Hepatocyte (in vitro differentiated cells): ENCODE measurements at regions not wholly inside any gene's neighbourhood (a gene's known extent, or its start where the extent isn't known, plus 50 kb on each side); places are given as distances from the start of the nearest gene placed in this dataset.

ENCODE experiments used
- DNase-seq: peaks from one replicate; pipeline ENCODE4 v3.0.0-alpha.2; 2016; ENCODE audit warnings: low spot score
- H2AFZ ChIP-seq: fragments of 200-600 bp; sonication (generic); 2 replicates; pipeline ENCODE4 v1.6.0; 2016; ENCODE audit warnings: antibody characterized with exemption, mild to moderate bottlenecking
- H3K27ac ChIP-seq: fragments of 200-600 bp; sonication (generic); 2 replicates; pipeline ENCODE4 v1.5.1; 2016; ENCODE audit warnings: mild to moderate bottlenecking
- H3K27me3 ChIP-seq: fragments of 200-600 bp; sonication (generic); 2 replicates; pipeline ENCODE4 v1.6.1; 2016
- H3K36me3 ChIP-seq: fragments of 200-600 bp; sonication (generic); replicated peaks from 2 replicates; pipeline ENCODE4 v1.5.1; 2016; ENCODE audit warnings: low read depth; ENCODE audit not compliant: insufficient read depth
- H3K4me1 ChIP-seq: fragments of 200-600 bp; sonication (generic); 2 replicates; pipeline ENCODE4 v1.5.1; 2016; ENCODE audit warnings: mild to moderate bottlenecking, moderate library complexity; ENCODE audit not compliant: insufficient read depth
- H3K4me2 ChIP-seq: fragments of 200-600 bp; sonication (generic); 2 replicates; pipeline ENCODE4 v1.6.0; 2016
- H3K4me3 ChIP-seq: fragments of 200-600 bp; sonication (generic); 2 replicates; pipeline ENCODE4 v1.5.1; 2016; ENCODE audit warnings: mild to moderate bottlenecking
- H3K79me2 ChIP-seq: fragments of 200-600 bp; sonication (generic); 2 replicates; pipeline ENCODE4 v1.6.0; 2017; ENCODE audit warnings: mild to moderate bottlenecking
- H3K9me2 ChIP-seq: fragments of 200-600 bp; sonication (generic); replicated peaks from 2 replicates; pipeline ENCODE4 v1.6.0; 2017; ENCODE audit warnings: mild to moderate bottlenecking; ENCODE audit not compliant: insufficient read depth
- H3K9me3 ChIP-seq: fragments of 200-600 bp; sonication (generic); 2 replicates; pipeline ENCODE4 v1.5.1; 2016; ENCODE audit warnings: low read depth, mild to moderate bottlenecking
- H4K20me1 ChIP-seq: fragments of 200-600 bp; sonication (generic); 2 replicates; pipeline ENCODE4 v1.6.0; 2016; ENCODE audit warnings: mild to moderate bottlenecking; ENCODE audit not compliant: insufficient read depth, poor library complexity, severe bottlenecking
- CTCF ChIP-seq: fragments of 200-600 bp; sonication (generic); IDR thresholded peaks from 2 replicates; pipeline ENCODE4 v1.5.1; 2016; ENCODE audit warnings: antibody characterized with exemption, mild to moderate bottlenecking; ENCODE audit not compliant: poor library complexity
- EZH2 ChIP-seq: fragments of 200-600 bp; sonication (generic); IDR thresholded peaks from 2 replicates; pipeline ENCODE4 v1.6.1; 2016; ENCODE audit warnings: antibody characterized with exemption, mild to moderate bottlenecking, borderline replicate concordance
- EZH2phosphoT487 ChIP-seq: fragments of 200-600 bp; sonication (generic); IDR thresholded peaks from one replicate; pipeline ENCODE4 v1.6.1; 2018; ENCODE audit warnings: antibody characterized with exemption, mild to moderate bottlenecking, low read depth, moderate library complexity; ENCODE audit not compliant: unreplicated experiment, severe bottlenecking
- WGBS: methylation state at CpG from one replicate; pipeline ENCODE4 v1.1.6; 2016; ENCODE audit warnings: low lambda C conversion rate; ENCODE audit errors: missing lambda C conversion rate; 5-methylcytosine and 5-hydroxymethylcytosine counted together

GRCh38 chr5:133730866-133731265 is 118.5 kb upstream of the FSTL4 start:
- H3K27ac ChIP-seq = no peak overlapping the region
- H2AFZ ChIP-seq = no peak overlapping the region
- H3K9me2 ChIP-seq = no peaks in the 10 kb centered on the region
- no peak for TF ChIP-seq EZH2
- TF ChIP-seq CTCF = no peak
- TF ChIP-seq EZH2phosphoT487 = no peak
- H3K4me1 ChIP-seq = no peaks in the 10 kb centered on the region
- DNase-seq = no peak
- no peaks in the 10 kb centered on the region for H3K36me3 ChIP-seq
- no peak overlapping the region for H3K4me3 ChIP-seq
- 93% methylated on average over 7 of the region's 7 CpGs for WGBS
- H3K9me3 ChIP-seq = no peaks in the 10 kb centered on the region
- no peak overlapping the region for H3K4me2 ChIP-seq
- H3K27me3 ChIP-seq = peaks cover 1% of the 10 kb centered on the region
- no peaks in the 10 kb centered on the region for H4K20me1 ChIP-seq
- H3K79me2 ChIP-seq = no peaks in the 10 kb centered on the region

- H3K4me1 ChIP-seq = no peaks in the 10 kb centered on the region
- no peaks in the 10 kb centered on the region for H3K79me2 ChIP-seq
- H3K9me3 ChIP-seq = no peaks in the 10 kb centered on the region
- H3K27me3 ChIP-seq = peaks cover 6% of the 10 kb centered on the region
- no peak overlapping the region for H2AFZ ChIP-seq
- no peak overlapping the region for H3K27ac ChIP-seq
- H3K9me2 ChIP-seq = no peaks in the 10 kb centered on the region
- no peaks in the 10 kb centered on the region for H4K20me1 ChIP-seq
- no peaks in the 10 kb centered on the region for H3K36me3 ChIP-seq
- no peak for DNase-seq
- WGBS = 91% methylated on average over 6 of the region's 6 CpGs
- no peak overlapping the region for H3K4me2 ChIP-seq
- no peak overlapping the region for H3K4me3 ChIP-seq
- TF ChIP-seq EZH2 (no peak), CTCF (no peak), EZH2phosphoT487 (no peak)
These were observed 118.0 kb upstream of the FSTL4 start for GRCh38 chr5:133730346-133730745.

GRCh38 chr5:133729800-133730199 is 117.5 kb upstream of the FSTL4 start:
- no peaks in the 10 kb centered on the region for H3K4me1 ChIP-seq
- H3K27ac ChIP-seq = no peak overlapping the region
- WGBS = 90% methylated on average over 3 of the region's 3 CpGs
- peaks cover 6% of the 10 kb centered on the region for H3K27me3 ChIP-seq
- H3K4me3 ChIP-seq = no peak overlapping the region
- no peaks in the 10 kb centered on the region for H4K20me1 ChIP-seq
- no peaks in the 10 kb centered on the region for H3K79me2 ChIP-seq
- no peaks in the 10 kb centered on the region for H3K36me3 ChIP-seq
- no peak for TF ChIP-seq CTCF
- no peak for TF ChIP-seq EZH2
- no peak for TF ChIP-seq EZH2phosphoT487
- H3K9me3 ChIP-seq = no peaks in the 10 kb centered on the region
- H3K9me2 ChIP-seq = no peaks in the 10 kb centered on the region
- no peak for DNase-seq
- H3K4me2 ChIP-seq = no peak overlapping the region
- no peak overlapping the region for H2AFZ ChIP-seq

- Histone ChIP-seq H3K9me2 (no peaks in the 10 kb centered on the region), H4K20me1 (no peaks in the 10 kb centered on the region), H3K27me3 (peaks cover 6% of the 10 kb centered on the region), H2AFZ (no peak overlapping the region), H3K4me2 (no peak overlapping the region), H3K4me1 (no peaks in the 10 kb centered on the region), H3K27ac (no peak overlapping the region), H3K36me3 (no peaks in the 10 kb centered on the region), H3K9me3 (no peaks in the 10 kb centered on the region), H3K4me3 (no peak overlapping the region), H3K79me2 (no peaks in the 10 kb centered on the region)
- no peak for TF ChIP-seq CTCF
- TF ChIP-seq EZH2 = no peak
- no peak for TF ChIP-seq EZH2phosphoT487
- 59% methylated on average over 1 of the region's 1 CpG for WGBS
- no peak for DNase-seq
These were observed 116.1 kb upstream of the FSTL4 start for GRCh38 chr5:133728475-133728874.
